NB4 (cell line): ENCODE measurements at regions not wholly inside any gene's neighbourhood (a gene's known extent, or its start where the extent isn't known, plus 50 kb on each side); places are given as distances from the start of the nearest gene placed in this dataset.
"Not testable (repeated sequence)": the region's sequence is repeated elsewhere in the genome, so short reads cannot be mapped to it uniquely, and the experiment has no call there.

Experiments used
- DNase-seq: peaks from one replicate; pipeline ENCODE4 v3.0.0; 2010; ENCODE audit warnings: low read depth
- H3K4me3 ChIP-seq: one replicate; pipeline ENCODE4 v1.5.1; 2011; ENCODE audit warnings: mild to moderate bottlenecking, low read depth, low read length, moderate library complexity
- MYC ChIP-seq: IDR thresholded peaks from 2 replicates; pipeline ENCODE4 v1.6.1; 2011; ENCODE audit warnings: low read depth, low read length
- POLR2A ChIP-seq: IDR thresholded peaks from 2 replicates; pipeline ENCODE4 v1.6.1; 2011; ENCODE audit warnings: mild to moderate bottlenecking; ENCODE audit not compliant: insufficient read length; ENCODE audit errors: extremely low read depth
- TF ChIP-seq, protein P1 (sequence below): IDR thresholded peaks from one replicate; pipeline ENCODE4 v1.5.1; 2012; ENCODE audit warnings: low read depth, low read length
- TF ChIP-seq, protein P2 (sequence below): IDR thresholded peaks from 2 replicates; pipeline ENCODE4 v1.6.1; 2011; ENCODE audit warnings: low read depth, low read length

GRCh38 chr12:83945871-83946270, 966.7 kb downstream of the SLC6A15 start:
- no peak for DNase-seq
- no peak overlapping the region for H3K4me3 ChIP-seq
- TF ChIP-seq POLR2A = no peak
- no peak for TF ChIP-seq MYC
- TF ChIP-seq, protein P1, sequence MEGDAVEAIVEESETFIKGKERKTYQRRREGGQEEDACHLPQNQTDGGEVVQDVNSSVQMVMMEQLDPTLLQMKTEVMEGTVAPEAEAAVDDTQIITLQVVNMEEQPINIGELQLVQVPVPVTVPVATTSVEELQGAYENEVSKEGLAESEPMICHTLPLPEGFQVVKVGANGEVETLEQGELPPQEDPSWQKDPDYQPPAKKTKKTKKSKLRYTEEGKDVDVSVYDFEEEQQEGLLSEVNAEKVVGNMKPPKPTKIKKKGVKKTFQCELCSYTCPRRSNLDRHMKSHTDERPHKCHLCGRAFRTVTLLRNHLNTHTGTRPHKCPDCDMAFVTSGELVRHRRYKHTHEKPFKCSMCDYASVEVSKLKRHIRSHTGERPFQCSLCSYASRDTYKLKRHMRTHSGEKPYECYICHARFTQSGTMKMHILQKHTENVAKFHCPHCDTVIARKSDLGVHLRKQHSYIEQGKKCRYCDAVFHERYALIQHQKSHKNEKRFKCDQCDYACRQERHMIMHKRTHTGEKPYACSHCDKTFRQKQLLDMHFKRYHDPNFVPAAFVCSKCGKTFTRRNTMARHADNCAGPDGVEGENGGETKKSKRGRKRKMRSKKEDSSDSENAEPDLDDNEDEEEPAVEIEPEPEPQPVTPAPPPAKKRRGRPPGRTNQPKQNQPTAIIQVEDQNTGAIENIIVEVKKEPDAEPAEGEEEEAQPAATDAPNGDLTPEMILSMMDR = no peak
- TF ChIP-seq, protein P2, sequence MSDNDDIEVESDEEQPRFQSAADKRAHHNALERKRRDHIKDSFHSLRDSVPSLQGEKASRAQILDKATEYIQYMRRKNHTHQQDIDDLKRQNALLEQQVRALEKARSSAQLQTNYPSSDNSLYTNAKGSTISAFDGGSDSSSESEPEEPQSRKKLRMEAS = no peak

DNA sequence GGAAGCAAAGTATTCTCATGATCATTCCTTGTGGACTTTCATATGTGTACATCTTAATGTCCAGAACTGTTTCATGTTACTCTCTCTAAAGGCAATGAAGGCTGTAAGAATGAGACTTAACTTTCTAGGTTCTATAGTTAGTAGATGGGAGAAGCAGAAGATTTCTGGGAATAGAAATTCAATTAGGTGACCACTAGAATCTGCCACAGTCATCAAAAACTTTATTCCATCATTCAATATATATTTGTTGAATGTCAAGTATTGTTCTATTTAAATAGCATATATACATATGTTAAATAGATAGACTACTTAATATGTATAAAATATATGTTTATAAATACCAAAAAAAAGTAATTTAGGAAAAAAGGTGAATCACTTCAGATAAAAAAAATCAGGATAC, 972.9 kb downstream of the SLC6A15 start:
- no peak for DNase-seq
- TF ChIP-seq MYC (no peak), POLR2A (no peak)
- TF ChIP-seq, protein P1 = no peak
- TF ChIP-seq, protein P2 = no peak
- H3K4me3 ChIP-seq = no peak overlapping the region

DNA sequence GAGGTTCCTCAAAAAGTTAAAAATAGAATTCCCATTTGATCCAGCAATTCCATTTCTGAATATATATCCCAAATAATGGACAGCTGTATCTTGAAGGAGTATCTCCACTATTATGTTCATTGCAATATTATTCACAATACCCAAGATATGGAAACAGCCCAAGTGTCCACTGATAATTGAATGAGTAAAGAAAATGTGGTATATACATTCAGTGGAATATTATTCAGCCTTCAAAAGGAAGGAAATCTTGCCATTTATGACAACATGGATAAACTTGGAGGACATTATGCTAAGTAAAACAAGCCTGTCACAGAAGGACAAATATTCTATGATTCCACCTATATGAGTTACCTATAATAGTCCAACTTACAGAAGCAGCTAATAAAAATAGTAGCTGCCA, 979.0 kb downstream of the SLC6A15 start:
- no peak overlapping the region for H3K4me3 ChIP-seq
- TF ChIP-seq, protein P1 = no peak
- TF ChIP-seq POLR2A (no peak), MYC (no peak)
- TF ChIP-seq, protein P2 = no peak
- DNase-seq = no peak

DNA sequence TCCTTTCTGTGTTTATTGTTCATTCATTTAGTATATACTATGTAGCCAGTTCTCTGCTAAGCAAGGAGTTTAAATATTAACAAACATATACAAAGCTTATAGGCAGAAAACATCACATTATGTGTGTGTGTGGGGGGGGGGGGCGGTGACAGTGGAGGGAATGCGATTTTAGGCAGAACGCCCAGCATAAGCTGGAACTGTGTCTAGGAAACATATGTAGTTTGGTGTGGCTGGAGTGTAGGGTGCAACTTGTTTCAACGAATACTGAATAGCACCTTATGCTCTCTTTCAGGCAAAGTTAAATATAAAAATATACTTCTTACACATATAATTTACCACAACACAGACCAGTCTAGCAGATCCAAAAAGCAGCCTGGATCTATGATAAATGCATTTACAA, 980.6 kb downstream of the SLC6A15 start:
- no peak for DNase-seq
- TF ChIP-seq, protein P2 = no peak
- no peak for TF ChIP-seq POLR2A
- TF ChIP-seq, protein P1 = no peak
- TF ChIP-seq MYC = no peak
- no peak overlapping the region for H3K4me3 ChIP-seq

DNA sequence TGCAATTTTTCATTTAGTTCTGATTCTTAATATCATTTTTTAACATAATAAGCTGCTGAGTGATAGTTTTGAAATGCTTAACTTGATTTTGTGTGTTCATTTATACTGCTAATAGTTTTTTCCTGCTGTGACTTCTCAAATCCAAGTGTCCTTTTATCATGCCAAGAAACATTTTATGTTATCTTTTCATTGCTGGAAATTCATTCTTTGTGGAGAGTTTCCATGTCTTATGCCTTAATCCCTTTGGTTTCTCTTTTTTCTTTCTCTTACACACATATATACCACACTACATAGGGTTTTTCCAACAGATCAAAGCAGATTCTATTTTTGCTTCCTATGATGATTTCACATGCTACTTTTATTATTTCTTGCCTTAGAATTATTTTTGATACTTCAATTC, 981.1 kb downstream of the SLC6A15 start:
- TF ChIP-seq MYC = no peak
- TF ChIP-seq, protein P2 = no peak
- no peak for TF ChIP-seq POLR2A
- TF ChIP-seq, protein P1 = no peak
- no peak for DNase-seq
- H3K4me3 ChIP-seq = no peak overlapping the region

DNA sequence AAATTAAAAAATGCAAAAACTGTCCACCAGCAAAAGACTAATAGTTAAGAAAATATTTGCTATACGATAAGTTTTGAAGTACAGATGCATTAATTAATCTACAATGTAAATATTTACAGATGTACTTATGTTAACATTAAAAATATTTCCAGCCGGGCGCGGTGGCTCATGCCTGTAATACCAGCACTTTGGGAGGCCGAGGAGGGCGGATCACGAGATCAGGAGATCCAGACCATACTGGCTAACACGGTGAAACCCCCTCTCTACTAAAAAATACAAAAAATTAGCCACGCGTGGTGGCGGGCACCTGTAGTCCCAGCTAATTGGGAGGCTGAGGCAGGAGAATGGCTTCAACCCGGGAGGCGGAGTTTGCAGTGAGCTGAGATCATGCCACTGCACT, 982.8 kb downstream of the SLC6A15 start:
- not testable (repeated sequence) for DNase-seq, H3K4me3 ChIP-seq
